ENCODE measurements at regions not wholly inside any gene's neighbourhood (a gene's known extent, or its start where the extent isn't known, plus 50 kb on each side); places are given as distances from the start of the nearest gene placed in this dataset.

- TF ChIP-seq CTCF (IDR thresholded peaks at IDR 0.05) = no peak
Measured at GRCh38 chr6:134373282-134373922, 55.5 kb upstream of the SGK1 start.

DNA sequence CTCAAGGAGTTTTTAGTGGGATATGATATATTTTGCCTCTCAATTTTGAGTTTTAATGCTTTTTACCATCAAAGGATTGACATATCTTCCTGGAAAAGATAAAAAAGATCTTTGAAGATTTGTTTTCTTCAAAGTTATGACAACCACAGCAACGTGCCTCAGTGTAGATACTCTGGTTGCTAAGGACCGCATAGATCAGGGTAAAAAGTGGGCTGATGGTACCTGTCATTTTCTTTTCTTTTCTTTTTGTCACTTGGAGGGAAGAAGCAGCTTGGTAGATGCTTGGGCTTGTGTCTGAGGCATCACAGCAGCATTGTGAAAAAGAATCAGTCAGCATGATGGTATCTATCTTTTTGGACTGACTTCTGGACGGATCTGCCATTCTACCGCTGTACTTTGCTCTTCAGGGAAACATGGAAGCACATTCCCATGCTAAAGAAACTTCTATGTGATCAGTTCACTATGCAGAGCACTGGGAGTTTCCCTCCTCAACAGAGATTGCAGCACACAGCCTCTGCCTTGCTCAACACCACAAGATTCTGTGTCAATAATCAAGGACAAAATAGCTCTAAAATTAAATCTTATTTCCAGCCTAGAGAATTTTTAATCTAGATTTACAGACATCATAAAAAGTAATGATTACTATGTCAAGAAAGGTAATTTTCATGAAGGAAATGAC is 54.8 kb upstream of the SGK1 start:
- no peak for TF ChIP-seq CTCF (IDR thresholded peaks at IDR 0.05)

DNA sequence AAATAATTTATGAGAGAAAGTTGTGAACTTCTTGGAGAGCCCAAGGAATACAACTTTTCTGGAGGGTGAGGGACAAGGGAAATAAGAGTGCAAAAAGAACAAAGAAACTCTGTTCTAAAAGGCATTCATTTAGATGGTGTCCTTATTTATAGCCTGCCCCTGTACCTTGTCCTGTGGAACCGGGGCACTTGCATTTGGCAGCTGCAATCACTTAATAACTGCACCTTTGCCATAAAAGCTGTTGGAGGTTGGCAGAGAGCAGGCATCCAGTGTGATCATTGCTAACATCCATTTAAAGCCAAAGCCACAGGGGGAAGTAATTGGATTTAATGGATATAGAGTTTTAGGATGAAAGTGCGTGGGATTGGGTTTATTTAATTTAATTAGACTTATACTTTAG is 50.8 kb upstream of the SGK1 start:
- no peak for TF ChIP-seq CTCF (IDR thresholded peaks at IDR 0.05)

All from LNCAP (cell line).